BLaER1 (cell line): ENCODE measurements at regions not wholly inside any gene's neighbourhood (a gene's known extent, or its start where the extent isn't known, plus 50 kb on each side); places are given as distances from the start of the nearest gene placed in this dataset.

Experiments used
- H3K27ac ChIP-seq: shearing (Covaris generic); formaldehyde crosslinking; 2 replicates; pipeline ENCODE4 v1.8.1; 2022
- H3K27me3 ChIP-seq: shearing (Covaris generic); formaldehyde crosslinking; 2 replicates; pipeline ENCODE4 v1.8.1; 2022
- H3K36me3 ChIP-seq: shearing (Covaris generic); formaldehyde crosslinking; 2 replicates; pipeline ENCODE4 v1.8.1; 2022
- H3K4me1 ChIP-seq: shearing (Covaris generic); formaldehyde crosslinking; 2 replicates; pipeline ENCODE4 v1.8.1; 2022
- H3K4me2 ChIP-seq: shearing (Covaris generic); formaldehyde crosslinking; 2 replicates; pipeline ENCODE4 v1.8.1; 2022
- H3K4me3 ChIP-seq: shearing (Covaris generic); formaldehyde crosslinking; 2 replicates; pipeline ENCODE4 v1.8.1; 2022
- H3K9ac ChIP-seq: shearing (Covaris generic); formaldehyde crosslinking; 2 replicates; pipeline ENCODE4 v1.8.1; 2022
- H3K9me3 ChIP-seq: shearing (Covaris generic); formaldehyde crosslinking; 2 replicates; pipeline ENCODE4 v1.8.1; 2022
- H4K20me1 ChIP-seq: shearing (Covaris generic); formaldehyde crosslinking; 2 replicates; pipeline ENCODE4 v1.8.1; 2022
- Cebpa-rat ChIP-seq: shearing (Covaris generic); IDR thresholded peaks from 2 replicates; pipeline ENCODE4 v1.8.1; 2022

DNA sequence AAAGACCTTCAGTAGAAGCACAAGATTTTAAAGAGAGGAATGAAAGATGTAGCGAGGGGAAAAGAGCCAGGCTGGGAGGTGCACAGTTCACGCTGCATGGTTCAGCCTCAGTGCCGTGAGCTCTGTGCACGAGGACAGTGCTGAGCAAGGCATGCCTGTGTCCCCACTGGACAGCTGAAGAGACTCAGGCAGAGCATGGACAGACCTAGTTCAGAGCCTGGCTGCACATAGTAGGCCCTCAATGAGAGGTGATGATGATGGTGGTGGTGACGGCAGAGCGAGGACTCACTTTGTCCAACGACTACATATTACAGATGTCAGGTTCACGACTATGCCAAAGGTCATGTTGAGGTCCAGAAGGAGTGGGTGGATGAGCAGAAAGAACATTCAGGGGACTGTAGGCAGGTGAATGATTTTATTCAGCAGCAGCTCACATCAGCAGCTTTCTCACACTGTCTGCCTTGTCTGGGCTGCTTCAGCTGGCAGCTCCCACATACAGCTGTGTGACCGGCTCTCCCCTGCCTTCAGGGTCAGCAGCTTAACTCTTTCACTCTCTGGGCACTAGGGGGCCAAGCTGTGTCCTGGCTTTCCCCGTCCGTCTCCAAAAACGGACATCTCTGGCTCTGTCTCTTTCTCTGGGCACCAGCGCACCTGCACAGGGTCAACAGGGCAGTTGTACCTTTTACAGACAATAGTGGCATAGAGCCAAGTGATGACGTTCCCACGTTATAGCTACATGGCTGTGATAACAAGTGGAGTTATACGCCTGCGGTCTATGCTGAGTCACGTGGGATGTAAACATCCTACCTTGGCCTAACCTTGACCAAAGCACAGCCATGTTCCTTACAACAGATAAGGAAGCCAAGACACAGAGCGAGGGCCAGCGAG is 83.4 kb upstream of the KCNK12 start:
- Histone ChIP-seq H3K27me3 (no peaks in the 10 kb centered on the region), H3K27ac (peak overlapping the region; percentile 50), H3K4me3 (no peak overlapping the region), H3K9me3 (peaks cover 9% of the 10 kb centered on the region; the same call in 1 of the 2 replicates), H3K4me1 (peaks cover 95% of the 10 kb centered on the region), H3K36me3 (no peaks in the 10 kb centered on the region), H4K20me1 (no peaks in the 10 kb centered on the region), H3K4me2 (peak overlapping the region; percentile 73), H3K9ac (0 out of 2 replicates have a peak overlapping the region, but pooled peaks have one; percentile 8)
- TF ChIP-seq Cebpa-rat: no peak

DNA sequence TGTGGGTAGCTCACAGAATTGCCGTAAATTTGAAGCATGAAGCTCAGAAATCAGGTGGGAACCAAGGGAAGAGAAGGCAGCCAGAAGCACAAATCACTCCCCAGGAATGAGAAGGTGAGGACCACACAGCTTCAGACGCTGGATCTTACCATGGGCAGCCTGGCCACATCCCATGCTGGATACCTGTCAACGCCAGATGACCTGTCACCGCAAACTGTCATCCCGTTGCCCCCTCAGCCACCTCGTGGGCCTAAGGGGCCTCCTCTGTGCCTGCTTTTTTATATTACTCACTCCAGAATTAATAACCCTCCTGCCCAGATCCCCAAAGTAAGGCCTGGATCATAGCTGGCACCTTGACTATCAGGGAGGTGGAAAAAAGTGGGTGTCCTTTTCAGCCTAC is 82.3 kb upstream of the KCNK12 start:
- Histone ChIP-seq H3K9ac (peak overlapping the region; percentile 11; the same call in 1 of the 2 replicates), H3K4me2 (peak overlapping the region; percentile 73), H3K9me3 (peaks cover 16% of the 10 kb centered on the region; the same call in 1 of the 2 replicates), H3K27ac (peak overlapping the region; percentile 50; the same call in 1 of the 2 replicates), H3K4me3 (no peak overlapping the region), H4K20me1 (no peaks in the 10 kb centered on the region), H3K27me3 (no peaks in the 10 kb centered on the region), H3K4me1 (peaks cover 84% of the 10 kb centered on the region), H3K36me3 (no peaks in the 10 kb centered on the region)
- TF ChIP-seq Cebpa-rat: no peak

DNA sequence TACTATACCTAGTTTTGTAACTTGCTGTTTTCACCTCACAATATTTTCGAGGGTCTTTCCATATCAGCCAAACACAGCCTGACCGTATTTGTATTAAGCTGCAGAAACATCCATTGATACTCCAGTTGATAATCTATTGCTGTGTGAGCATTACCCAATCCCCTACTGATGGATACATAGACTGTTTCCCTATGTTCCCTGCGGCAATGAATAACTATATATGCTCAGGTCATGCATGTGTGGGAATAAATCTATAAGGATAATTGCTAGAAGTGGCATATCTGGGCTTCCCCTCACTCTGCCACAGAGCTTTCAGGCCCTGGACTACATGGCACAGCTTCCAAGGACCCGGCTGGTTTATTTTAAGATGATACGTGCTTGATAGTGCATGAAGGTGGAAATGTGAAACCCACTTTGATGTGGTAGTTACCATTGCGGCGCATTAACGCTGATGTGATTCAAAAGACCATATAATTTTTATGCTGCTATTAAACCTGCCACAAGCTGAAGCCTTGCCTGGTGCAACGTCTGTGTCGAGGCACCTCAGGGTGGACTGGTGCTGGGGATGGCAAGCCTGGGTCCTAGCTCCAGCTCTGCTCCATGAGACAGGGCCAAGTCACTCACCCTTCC is 81.4 kb upstream of the KCNK12 start:
- TF ChIP-seq Cebpa-rat: no peak
- Histone ChIP-seq H3K4me3 (no peak overlapping the region), H4K20me1 (no peaks in the 10 kb centered on the region), H3K27me3 (no peaks in the 10 kb centered on the region), H3K9me3 (peaks cover 24% of the 10 kb centered on the region; the same call in 1 of the 2 replicates), H3K27ac (peak overlapping the region; percentile 70; the same call in 1 of the 2 replicates), H3K4me1 (peaks cover 76% of the 10 kb centered on the region), H3K36me3 (no peaks in the 10 kb centered on the region), H3K9ac (no peak overlapping the region), H3K4me2 (peak overlapping the region; percentile 73)

DNA sequence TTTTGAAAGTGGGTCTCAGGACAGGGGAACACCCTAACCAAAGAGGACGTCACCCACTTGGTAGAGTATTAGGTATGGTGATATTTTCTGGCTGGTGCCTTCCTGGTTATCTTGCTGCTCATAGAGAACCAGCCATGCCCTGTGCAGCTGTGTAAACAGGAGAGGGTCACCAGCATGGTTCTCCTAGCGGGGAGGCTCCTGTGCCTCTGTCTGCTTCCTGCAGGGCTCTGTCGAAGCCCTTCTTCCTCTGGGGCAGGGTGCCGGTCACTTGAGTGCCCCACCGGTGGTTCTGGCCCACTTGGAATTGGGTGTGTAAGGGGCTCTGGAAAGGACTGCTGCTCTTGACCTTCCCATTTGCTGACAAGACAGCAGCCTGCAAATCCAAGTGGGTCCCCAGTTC is 80.5 kb upstream of the KCNK12 start:
- H4K20me1 ChIP-seq: no peaks in the 10 kb centered on the region
- peak overlapping the region; percentile 73 for H3K4me2 ChIP-seq
- H3K9me3 ChIP-seq: peaks cover 30% of the 10 kb centered on the region; the same call in 1 of the 2 replicates
- peaks cover 67% of the 10 kb centered on the region for H3K4me1 ChIP-seq
- H3K9ac ChIP-seq: peak overlapping the region; percentile 45; the same call in 1 of the 2 replicates
- no peaks in the 10 kb centered on the region for H3K36me3 ChIP-seq
- peak overlapping the region; percentile 70 for H3K27ac ChIP-seq
- H3K4me3 ChIP-seq: no peak overlapping the region
- H3K27me3 ChIP-seq: no peaks in the 10 kb centered on the region
- no peak for TF ChIP-seq Cebpa-rat

DNA sequence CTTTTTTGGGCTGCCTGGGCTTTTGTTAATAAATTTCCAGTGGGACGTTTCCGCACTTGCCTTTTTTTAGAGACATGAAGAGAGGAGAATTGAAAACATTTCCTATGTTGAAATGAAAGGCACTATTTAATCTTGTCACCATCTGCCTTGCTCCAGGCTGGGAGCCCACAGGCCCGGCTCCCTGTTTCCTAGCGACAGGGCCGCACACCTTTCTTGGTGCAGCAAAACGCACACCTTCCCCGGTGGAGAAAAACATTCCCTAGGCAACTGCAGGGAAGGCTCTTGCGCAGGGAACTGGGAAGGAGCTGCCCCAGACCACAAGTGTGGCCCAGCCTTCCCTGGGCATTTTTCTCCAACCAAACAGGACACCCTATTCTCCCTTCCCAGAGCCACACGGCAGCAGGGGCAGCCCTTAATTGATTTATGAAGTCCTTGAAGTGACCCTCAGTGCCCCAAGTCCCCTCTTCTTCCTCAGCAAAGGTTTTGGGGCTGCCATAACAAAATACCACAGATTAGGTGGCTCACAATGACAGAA is 79.3 kb upstream of the KCNK12 start:
- H3K27me3 ChIP-seq: no peaks in the 10 kb centered on the region
- H3K36me3 ChIP-seq: no peaks in the 10 kb centered on the region
- H3K4me2 ChIP-seq: peak overlapping the region; percentile 73; the same call in 1 of the 2 replicates
- no peak for TF ChIP-seq Cebpa-rat
- H3K9ac ChIP-seq: no peak overlapping the region
- H3K27ac ChIP-seq: peak overlapping the region; percentile 32; the same call in 1 of the 2 replicates
- peaks cover 61% of the 10 kb centered on the region for H3K4me1 ChIP-seq
- H3K4me3 ChIP-seq: no peak overlapping the region
- peaks cover 32% of the 10 kb centered on the region; the same call in 1 of the 2 replicates for H3K9me3 ChIP-seq
- no peaks in the 10 kb centered on the region for H4K20me1 ChIP-seq

DNA sequence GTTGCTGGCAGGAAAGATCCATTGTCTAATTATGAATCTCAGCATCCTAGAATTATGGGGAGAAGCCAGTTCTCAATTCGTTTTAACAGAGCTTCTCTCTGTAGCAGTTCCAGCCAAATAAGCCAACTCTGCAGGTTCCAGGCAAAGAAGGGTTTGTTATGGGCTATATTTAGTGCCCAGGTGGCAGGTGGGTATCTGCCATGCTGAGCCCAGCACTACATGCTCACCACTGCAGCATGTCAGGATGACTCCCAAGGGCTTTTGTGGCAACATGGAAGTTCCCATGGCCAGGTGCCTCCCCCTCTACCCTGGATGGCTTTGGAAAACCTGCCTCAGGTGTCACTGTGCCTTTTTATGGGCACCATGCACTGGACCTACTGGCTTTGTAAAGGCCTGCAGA is 74.5 kb upstream of the KCNK12 start:
- H3K4me1 ChIP-seq: peaks cover 30% of the 10 kb centered on the region
- H3K36me3 ChIP-seq: no peaks in the 10 kb centered on the region
- peaks cover 32% of the 10 kb centered on the region; the same call in 1 of the 2 replicates for H3K9me3 ChIP-seq
- H3K27me3 ChIP-seq: no peaks in the 10 kb centered on the region
- no peaks in the 10 kb centered on the region for H4K20me1 ChIP-seq
- H3K27ac ChIP-seq: no peak overlapping the region
- H3K9ac ChIP-seq: no peak overlapping the region
- TF ChIP-seq Cebpa-rat: no peak
- H3K4me3 ChIP-seq: no peak overlapping the region
- peak overlapping the region; percentile 38 for H3K4me2 ChIP-seq

DNA sequence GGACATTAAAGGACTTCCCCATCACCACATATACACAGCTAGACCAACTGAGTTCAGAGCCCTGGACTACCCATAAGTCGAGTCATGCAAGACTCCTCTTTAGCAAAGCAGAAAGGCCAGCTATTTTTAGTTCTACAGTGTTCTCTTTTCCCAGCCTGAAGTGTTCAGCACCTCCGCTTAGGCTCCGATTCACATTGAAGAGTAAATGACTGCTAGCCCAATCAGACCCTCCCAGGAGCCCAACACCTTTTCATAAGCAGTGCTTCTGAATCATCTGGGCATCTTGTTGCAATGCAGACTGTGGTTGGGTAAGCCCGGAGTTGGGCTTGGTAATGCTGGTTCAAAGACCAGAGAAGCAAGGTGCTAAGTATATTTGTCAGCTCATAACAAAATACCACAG is 73.6 kb upstream of the KCNK12 start:
- Histone ChIP-seq H3K9me3 (peaks cover 24% of the 10 kb centered on the region; the same call in 1 of the 2 replicates), H4K20me1 (no peaks in the 10 kb centered on the region), H3K27me3 (no peaks in the 10 kb centered on the region), H3K4me3 (no peak overlapping the region), H3K9ac (no peak overlapping the region), H3K27ac (no peak overlapping the region), H3K4me2 (peak overlapping the region; percentile 38), H3K4me1 (peaks cover 24% of the 10 kb centered on the region), H3K36me3 (no peaks in the 10 kb centered on the region)
- no peak for TF ChIP-seq Cebpa-rat

DNA sequence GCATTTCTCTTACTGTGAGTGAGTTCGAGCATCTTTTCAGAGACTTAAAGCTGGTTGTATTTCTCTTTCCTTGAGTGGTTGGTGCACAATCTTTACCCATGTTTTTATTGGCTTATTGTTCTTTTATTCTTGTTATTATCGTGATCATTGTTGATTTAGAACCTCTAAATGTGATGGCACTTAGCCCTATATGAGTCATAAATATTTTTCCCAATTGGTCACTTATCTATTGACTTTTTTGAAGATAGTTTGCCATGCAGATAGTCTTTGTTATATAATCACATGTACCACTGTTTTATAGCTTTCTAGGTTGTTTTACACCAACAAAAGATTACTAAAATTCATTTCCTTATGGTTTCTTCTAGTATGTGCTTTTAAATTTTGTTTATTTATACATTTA is 70.6 kb upstream of the KCNK12 start:
- no peak overlapping the region for H3K4me2 ChIP-seq
- no peak overlapping the region for H3K4me3 ChIP-seq
- no peaks in the 10 kb centered on the region for H4K20me1 ChIP-seq
- no peak overlapping the region for H3K9ac ChIP-seq
- peaks cover 24% of the 10 kb centered on the region for H3K4me1 ChIP-seq
- TF ChIP-seq Cebpa-rat: no peak
- H3K36me3 ChIP-seq: no peaks in the 10 kb centered on the region
- H3K9me3 ChIP-seq: 0 out of 2 replicates have a peak, but pooled peaks cover 2% of the 10 kb centered on the region
- H3K27me3 ChIP-seq: no peaks in the 10 kb centered on the region
- H3K27ac ChIP-seq: no peak overlapping the region

DNA sequence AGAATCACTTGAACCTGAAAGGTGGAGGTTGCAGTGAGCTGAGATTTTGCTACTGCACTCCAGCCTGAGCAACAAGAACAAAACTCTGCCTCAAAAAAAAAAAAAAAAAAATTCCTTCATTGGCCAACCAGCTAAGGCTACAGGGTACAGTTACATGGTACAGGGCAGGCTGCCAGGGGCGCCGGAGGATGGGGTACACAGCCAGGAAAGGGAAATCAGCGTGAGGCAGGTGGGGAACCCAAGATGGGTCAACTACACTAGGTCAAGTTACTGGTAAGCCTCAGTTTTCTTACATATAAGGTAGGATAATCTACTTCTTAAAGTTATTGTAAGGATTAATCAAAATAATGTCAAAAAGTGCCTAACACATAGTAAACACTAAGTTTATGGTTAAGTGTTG is 69.6 kb upstream of the KCNK12 start:
- Histone ChIP-seq H3K36me3 (no peaks in the 10 kb centered on the region), H3K4me2 (no peak overlapping the region), H3K27me3 (no peaks in the 10 kb centered on the region), H3K9ac (no peak overlapping the region), H4K20me1 (no peaks in the 10 kb centered on the region), H3K4me1 (peaks cover 24% of the 10 kb centered on the region), H3K4me3 (no peak overlapping the region), H3K9me3 (no peaks in the 10 kb centered on the region), H3K27ac (no peak overlapping the region)
- TF ChIP-seq Cebpa-rat: no peak
